ENCODE measurements at regions not wholly inside any gene's neighbourhood (a gene's known extent, or its start where the extent isn't known, plus 50 kb on each side); places are given as distances from the start of the nearest gene placed in this dataset.

DNA sequence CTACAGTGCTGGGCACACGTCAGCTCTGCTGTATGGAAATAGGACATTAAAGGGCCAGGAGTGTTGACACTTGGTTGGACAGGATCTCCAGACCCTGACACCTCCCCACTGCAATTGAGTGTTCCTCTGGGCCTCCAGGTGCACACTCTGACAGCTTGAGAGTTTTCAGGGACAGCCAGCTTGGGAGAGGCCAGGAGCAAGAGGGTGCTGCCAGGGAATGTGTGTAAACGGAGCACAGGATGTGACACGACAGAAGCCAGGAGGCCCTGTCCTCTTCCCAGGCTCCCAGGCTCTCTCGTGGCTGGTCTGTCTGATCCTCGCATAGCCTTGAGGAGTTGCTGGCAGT lies 318.1 kb upstream of the HS6ST1 start:
- TF ChIP-seq, protein P1, sequence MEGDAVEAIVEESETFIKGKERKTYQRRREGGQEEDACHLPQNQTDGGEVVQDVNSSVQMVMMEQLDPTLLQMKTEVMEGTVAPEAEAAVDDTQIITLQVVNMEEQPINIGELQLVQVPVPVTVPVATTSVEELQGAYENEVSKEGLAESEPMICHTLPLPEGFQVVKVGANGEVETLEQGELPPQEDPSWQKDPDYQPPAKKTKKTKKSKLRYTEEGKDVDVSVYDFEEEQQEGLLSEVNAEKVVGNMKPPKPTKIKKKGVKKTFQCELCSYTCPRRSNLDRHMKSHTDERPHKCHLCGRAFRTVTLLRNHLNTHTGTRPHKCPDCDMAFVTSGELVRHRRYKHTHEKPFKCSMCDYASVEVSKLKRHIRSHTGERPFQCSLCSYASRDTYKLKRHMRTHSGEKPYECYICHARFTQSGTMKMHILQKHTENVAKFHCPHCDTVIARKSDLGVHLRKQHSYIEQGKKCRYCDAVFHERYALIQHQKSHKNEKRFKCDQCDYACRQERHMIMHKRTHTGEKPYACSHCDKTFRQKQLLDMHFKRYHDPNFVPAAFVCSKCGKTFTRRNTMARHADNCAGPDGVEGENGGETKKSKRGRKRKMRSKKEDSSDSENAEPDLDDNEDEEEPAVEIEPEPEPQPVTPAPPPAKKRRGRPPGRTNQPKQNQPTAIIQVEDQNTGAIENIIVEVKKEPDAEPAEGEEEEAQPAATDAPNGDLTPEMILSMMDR (IDR thresholded peaks at IDR 0.05; ENCODE audit: insufficient read depth, low read length, poor library complexity, severe bottlenecking): no peak
- TF ChIP-seq EZH2phosphoT487 (conservative IDR thresholded peaks at IDR 0.05; ENCODE audit: low read length): no peak
